ENCODE measurements at regions not wholly inside any gene's neighbourhood (a gene's known extent, or its start where the extent isn't known, plus 50 kb on each side); places are given as distances from the start of the nearest gene placed in this dataset.

DNA sequence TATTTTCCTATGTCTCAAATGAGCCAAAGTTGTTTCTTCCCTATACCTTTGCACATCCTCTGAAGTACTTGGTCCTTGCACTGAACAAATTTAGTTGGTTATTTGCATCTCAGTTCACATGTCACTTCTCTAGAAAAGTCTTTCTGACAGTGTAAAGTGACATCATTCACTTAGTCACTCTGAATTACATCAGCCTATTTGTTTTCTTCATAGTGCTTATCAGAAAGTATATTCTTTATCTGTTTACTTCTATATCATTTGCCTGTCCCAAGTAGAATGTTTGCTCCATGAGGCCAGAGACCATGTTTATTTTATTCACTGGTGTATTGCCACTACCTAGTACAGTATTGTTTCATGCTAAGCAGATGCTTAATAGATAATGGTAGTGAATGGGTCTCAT lies 173.7 kb downstream of the HNMT start:
- peaks cover 6% of the 10 kb centered on the region; the same call in 1 of the 3 replicates for H3K4me1 ChIP-seq
- no peak overlapping the region for H3K27ac ChIP-seq
- ChIA-PET POLR2A (no interaction called here), CTCF (no interaction called here)
- H3K4me3 ChIP-seq: no peak overlapping the region
- no peak for ATAC-seq
- TF ChIP-seq JUNB (IDR thresholded peaks at IDR 0.05): no peak
- TF ChIP-seq NR3C1 (IDR thresholded peaks at IDR 0.05): no peak
- no peak for TF ChIP-seq TFCP2L1 (CRISPR knock-in tag; IDR thresholded peaks at IDR 0.05)
- TF ChIP-seq POLR2AphosphoS2 (conservative IDR thresholded peaks at IDR 0.05; ENCODE audit: low read length): no peak
- no peak for TF ChIP-seq HEYL (CRISPR knock-in tag; IDR thresholded peaks at IDR 0.05)
- TF ChIP-seq KDM5A (IDR thresholded peaks at IDR 0.05): no peak
- TF ChIP-seq, protein P1, sequence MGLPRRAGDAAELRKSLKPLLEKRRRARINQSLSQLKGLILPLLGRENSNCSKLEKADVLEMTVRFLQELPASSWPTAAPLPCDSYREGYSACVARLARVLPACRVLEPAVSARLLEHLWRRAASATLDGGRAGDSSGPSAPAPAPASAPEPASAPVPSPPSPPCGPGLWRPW (IDR thresholded peaks at IDR 0.05): no peak
- no peak for TF ChIP-seq PHF8 (IDR thresholded peaks at IDR 0.05; ENCODE audit: borderline replicate concordance, low read depth)
- H3K4me2 ChIP-seq: no peak overlapping the region; the same call in 2 of the 3 replicates
- FAIRE-seq: no peak
- no peak for DNase-seq (ENCODE audit: low read depth in 1 of 2, low spot score in 1 of 2)
- H3K9me3 ChIP-seq: no peaks in the 10 kb centered on the region

DNA sequence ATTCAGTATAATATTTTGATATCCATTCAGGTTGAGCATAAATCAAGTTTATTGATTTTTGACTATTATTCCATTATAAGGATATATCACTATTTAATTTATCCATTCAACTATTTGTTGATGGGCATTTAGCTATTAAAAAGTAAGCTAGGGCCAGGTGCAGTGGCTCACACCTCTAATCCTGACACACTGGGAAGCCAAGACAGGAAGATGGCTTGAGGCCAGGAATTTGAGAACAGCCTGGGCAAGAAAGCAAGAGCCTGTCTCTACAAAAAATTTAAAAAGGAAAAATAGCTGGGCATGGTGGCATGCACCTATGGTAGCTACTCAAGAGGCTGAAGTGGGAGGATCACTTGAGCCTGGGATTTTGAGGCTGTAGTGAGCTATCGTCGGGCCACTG lies 183.5 kb downstream of the HNMT start:
- Histone ChIP-seq H3K4me1 (no peaks in the 10 kb centered on the region), H3K27ac (no peak overlapping the region), H3K9me3 (no peaks in the 10 kb centered on the region), H3K4me3 (no peak overlapping the region), H3K4me2 (no peak overlapping the region)
- POLR2A ChIA-PET: no interaction called here
- ATAC-seq: no peak
- DNase-seq (ENCODE audit: low read depth in 1 of 2, low spot score in 1 of 2): no peak
- FAIRE-seq: no peak
- CTCF ChIA-PET: no interaction called here
- 94% methylated on average over 2 of the region's 2 CpGs for WGBS (ENCODE audit: missing lambda C conversion rate)
- no peak for TF ChIP-seq CEBPB (IDR thresholded peaks at IDR 0.05)
- TF ChIP-seq RNF2 (IDR thresholded peaks at IDR 0.05; ENCODE audit: borderline replicate concordance, low read depth): no peak
- TF ChIP-seq POLR2AphosphoS2 (conservative IDR thresholded peaks at IDR 0.05; ENCODE audit: low read length): no peak
- TF ChIP-seq HDAC2 (IDR thresholded peaks at IDR 0.05): no peak
- no peak for TF ChIP-seq ZFP36 (IDR thresholded peaks at IDR 0.05; ENCODE audit: borderline replicate concordance, partially characterized antibody)
- no peak for TF ChIP-seq RAD21 (conservative IDR thresholded peaks at IDR 0.05 in 1 of 2, IDR thresholded peaks at IDR 0.05 in 1 of 2)
- TF ChIP-seq KDM5A (IDR thresholded peaks at IDR 0.05): no peak
- TF ChIP-seq EHF (CRISPR knock-in tag; IDR thresholded peaks at IDR 0.05): no peak
- no peak for TF ChIP-seq HEYL (CRISPR knock-in tag; IDR thresholded peaks at IDR 0.05)
- TF ChIP-seq E2F6 (IDR thresholded peaks at IDR 0.05; ENCODE audit: borderline replicate concordance, low read depth): no peak
- TF ChIP-seq, protein P2, sequence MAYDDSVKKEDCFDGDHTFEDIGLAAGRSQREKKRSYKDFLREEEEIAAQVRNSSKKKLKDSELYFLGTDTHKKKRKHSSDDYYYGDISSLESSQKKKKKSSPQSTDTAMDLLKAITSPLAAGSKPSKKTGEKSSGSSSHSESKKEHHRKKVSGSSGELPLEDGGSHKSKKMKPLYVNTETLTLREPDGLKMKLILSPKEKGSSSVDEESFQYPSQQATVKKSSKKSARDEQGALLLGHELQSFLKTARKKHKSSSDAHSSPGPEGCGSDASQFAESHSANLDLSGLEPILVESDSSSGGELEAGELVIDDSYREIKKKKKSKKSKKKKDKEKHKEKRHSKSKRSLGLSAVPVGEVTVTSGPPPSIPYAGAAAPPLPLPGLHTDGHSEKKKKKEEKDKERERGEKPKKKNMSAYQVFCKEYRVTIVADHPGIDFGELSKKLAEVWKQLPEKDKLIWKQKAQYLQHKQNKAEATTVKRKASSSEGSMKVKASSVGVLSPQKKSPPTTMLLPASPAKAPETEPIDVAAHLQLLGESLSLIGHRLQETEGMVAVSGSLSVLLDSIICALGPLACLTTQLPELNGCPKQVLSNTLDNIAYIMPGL (CRISPR knock-in tag; IDR thresholded peaks at IDR 0.05; ENCODE audit: borderline replicate concordance): no peak
- no peak for TF ChIP-seq NPAS2 (CRISPR knock-in tag; IDR thresholded peaks at IDR 0.05; ENCODE audit: borderline replicate concordance)
- TF ChIP-seq BHLHE40 (IDR thresholded peaks at IDR 0.05; ENCODE audit: low read depth, low read length): no peak
- no peak for TF ChIP-seq SMC3 (IDR thresholded peaks at IDR 0.05)
- no peak for TF ChIP-seq CBX2 (IDR thresholded peaks at IDR 0.05; ENCODE audit: borderline replicate concordance, low read depth)
- TF ChIP-seq FOXS1 (CRISPR knock-in tag; IDR thresholded peaks at IDR 0.05): no peak
- no peak for TF ChIP-seq NFE2L2 (conservative IDR thresholded peaks at IDR 0.05; ENCODE audit: low read length)
- no peak for TF ChIP-seq MAZ (IDR thresholded peaks at IDR 0.05; ENCODE audit: borderline replicate concordance, low read depth, low read length)
- no peak for TF ChIP-seq GATA3 (IDR thresholded peaks at IDR 0.05; ENCODE audit: borderline replicate concordance)
- no peak for TF ChIP-seq SREBF2 (IDR thresholded peaks at IDR 0.05)

Measured in A549 (cell line).